GM12878 (cell line): ENCODE measurements at regions not wholly inside any gene's neighbourhood (a gene's known extent, or its start where the extent isn't known, plus 50 kb on each side); places are given as distances from the start of the nearest gene placed in this dataset.

ENCODE experiments used
- BACH1 ChIP-seq: fragments of 450-650 bp; IDR thresholded peaks from 2 replicates; pipeline ENCODE4 v1.6.1; 2017; ENCODE audit warnings: mild to moderate bottlenecking, borderline replicate concordance
- CBFB ChIP-seq: IDR thresholded peaks from 2 replicates; pipeline ENCODE4 v1.6.1; 2016; ENCODE audit warnings: antibody characterized with exemption, low read depth
- CHD2 ChIP-seq: IDR thresholded peaks from 2 replicates; pipeline ENCODE4 v1.6.1; 2011; ENCODE audit warnings: low read depth, low read length, improper control_type of control experiment, borderline replicate concordance
- GATAD2B ChIP-seq: fragments of 450-650 bp; conservative IDR thresholded peaks from 2 replicates; pipeline ENCODE4 v1.6.1; 2017; ENCODE audit warnings: low read depth, mild to moderate bottlenecking, moderate library complexity
- MLLT1 ChIP-seq: fragments of 450-650 bp; IDR thresholded peaks from 2 replicates; pipeline ENCODE4 v1.6.1; 2016; ENCODE audit warnings: mild to moderate bottlenecking
- NFYA ChIP-seq: IDR thresholded peaks from 2 replicates; pipeline ENCODE4 v1.6.1; 2011; ENCODE audit warnings: low read depth, mild to moderate bottlenecking, low read length, improper control_type of control experiment, borderline replicate concordance
- NKRF ChIP-seq: fragments of 450-650 bp; conservative IDR thresholded peaks from 2 replicates; pipeline ENCODE4 v1.6.1; 2017; ENCODE audit warnings: mild to moderate bottlenecking, moderate library complexity
- RELB ChIP-seq: fragments of 450-650 bp; IDR thresholded peaks from 2 replicates; pipeline ENCODE4 v1.6.1; 2017; ENCODE audit warnings: low read depth, mild to moderate bottlenecking, moderate library complexity
- SRF ChIP-seq, 2 experiments: IDR thresholded peaks; 2 replicates each; pipeline ENCODE4 v1.6.1; 2011; ENCODE audit warnings: low read depth in 2 of 2, low read length in 2 of 2, mild to moderate bottlenecking in 1 of 2, moderate library complexity in 1 of 2
- SUZ12 ChIP-seq: fragments of 200-600 bp; sonication (generic); IDR thresholded peaks from one replicate; pipeline ENCODE4 v1.6.1; 2018; ENCODE audit warnings: antibody characterized with exemption, mild to moderate bottlenecking; ENCODE audit not compliant: unreplicated experiment
- TF ChIP-seq, protein P1 (sequence below): fragments of 450-650 bp; IDR thresholded peaks from 2 replicates; pipeline ENCODE4 v1.6.1; 2017; ENCODE audit warnings: mild to moderate bottlenecking, moderate library complexity

- TF ChIP-seq MLLT1 (no peak), NKRF (no peak), GATAD2B (no peak), SRF (IDR thresholded peaks at IDR 0.05; ENCODE audit: low read depth in 2 of 2, low read length in 2 of 2) (no peak), CBFB (no peak), RELB (no peak), BACH1 (no peak), SUZ12 (no peak), CHD2 (no peak), NFYA (no peak)
- TF ChIP-seq, protein P1, sequence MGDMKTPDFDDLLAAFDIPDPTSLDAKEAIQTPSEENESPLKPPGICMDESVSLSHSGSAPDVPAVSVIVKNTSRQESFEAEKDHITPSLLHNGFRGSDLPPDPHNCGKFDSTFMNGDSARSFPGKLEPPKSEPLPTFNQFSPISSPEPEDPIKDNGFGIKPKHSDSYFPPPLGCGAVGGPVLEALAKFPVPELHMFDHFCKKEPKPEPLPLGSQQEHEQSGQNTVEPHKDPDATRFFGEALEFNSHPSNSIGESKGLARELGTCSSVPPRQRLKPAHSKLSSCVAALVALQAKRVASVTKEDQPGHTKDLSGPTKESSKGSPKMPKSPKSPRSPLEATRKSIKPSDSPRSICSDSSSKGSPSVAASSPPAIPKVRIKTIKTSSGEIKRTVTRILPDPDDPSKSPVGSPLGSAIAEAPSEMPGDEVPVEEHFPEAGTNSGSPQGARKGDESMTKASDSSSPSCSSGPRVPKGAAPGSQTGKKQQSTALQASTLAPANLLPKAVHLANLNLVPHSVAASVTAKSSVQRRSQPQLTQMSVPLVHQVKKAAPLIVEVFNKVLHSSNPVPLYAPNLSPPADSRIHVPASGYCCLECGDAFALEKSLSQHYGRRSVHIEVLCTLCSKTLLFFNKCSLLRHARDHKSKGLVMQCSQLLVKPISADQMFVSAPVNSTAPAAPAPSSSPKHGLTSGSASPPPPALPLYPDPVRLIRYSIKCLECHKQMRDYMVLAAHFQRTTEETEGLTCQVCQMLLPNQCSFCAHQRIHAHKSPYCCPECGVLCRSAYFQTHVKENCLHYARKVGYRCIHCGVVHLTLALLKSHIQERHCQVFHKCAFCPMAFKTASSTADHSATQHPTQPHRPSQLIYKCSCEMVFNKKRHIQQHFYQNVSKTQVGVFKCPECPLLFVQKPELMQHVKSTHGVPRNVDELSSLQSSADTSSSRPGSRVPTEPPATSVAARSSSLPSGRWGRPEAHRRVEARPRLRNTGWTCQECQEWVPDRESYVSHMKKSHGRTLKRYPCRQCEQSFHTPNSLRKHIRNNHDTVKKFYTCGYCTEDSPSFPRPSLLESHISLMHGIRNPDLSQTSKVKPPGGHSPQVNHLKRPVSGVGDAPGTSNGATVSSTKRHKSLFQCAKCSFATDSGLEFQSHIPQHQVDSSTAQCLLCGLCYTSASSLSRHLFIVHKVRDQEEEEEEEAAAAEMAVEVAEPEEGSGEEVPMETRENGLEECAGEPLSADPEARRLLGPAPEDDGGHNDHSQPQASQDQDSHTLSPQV: no peak
Observed at GRCh38 chr3:177567833-177568232, 370.6 kb upstream of the TBL1XR1 start (continued).
